ENCODE measurements at regions not wholly inside any gene's neighbourhood (a gene's known extent, or its start where the extent isn't known, plus 50 kb on each side); places are given as distances from the start of the nearest gene placed in this dataset.

DNA sequence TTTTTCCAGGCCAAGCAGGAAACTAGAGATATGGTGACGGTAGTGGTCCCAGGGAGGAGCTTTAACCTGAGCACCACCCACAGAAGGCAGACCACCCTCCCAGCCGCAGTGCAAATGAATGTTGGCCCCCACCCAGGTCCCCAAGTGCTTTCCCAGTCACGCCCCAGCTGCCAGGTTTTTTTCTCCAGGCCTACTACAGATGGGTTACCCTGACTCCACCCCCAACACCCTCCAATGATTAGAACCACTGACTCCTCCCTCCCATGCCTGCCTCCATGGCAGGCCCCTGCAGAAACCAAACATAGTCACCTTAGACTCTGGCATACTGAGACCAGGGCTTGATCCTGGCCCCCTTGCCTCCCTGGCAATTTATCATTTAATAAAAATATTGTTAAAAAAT, 58.7 kb upstream of the CHST1 start:
- no peak for DNase-seq (ENCODE audit: low spot score)

DNA sequence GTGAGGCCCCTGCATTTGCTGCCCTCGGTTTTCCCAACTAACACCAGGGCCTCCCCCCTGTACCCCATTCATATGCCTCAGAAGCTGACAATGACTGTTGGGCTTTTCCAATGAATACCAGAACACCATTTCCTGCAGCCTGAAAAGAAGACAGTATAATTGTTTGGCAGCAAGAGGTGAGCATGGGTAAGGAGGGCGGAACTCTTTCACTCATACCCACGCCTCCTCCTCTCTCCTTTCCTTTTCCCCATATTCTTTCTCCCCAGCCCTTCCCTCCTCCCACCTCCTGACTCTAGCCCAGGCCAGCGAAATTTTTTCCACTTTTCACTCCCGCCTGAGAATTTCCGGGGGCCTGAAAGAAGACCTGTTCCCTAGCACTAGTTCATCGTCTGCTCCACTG, 58.0 kb upstream of the CHST1 start:
- DNase-seq (ENCODE audit: low spot score) = no peak

DNA sequence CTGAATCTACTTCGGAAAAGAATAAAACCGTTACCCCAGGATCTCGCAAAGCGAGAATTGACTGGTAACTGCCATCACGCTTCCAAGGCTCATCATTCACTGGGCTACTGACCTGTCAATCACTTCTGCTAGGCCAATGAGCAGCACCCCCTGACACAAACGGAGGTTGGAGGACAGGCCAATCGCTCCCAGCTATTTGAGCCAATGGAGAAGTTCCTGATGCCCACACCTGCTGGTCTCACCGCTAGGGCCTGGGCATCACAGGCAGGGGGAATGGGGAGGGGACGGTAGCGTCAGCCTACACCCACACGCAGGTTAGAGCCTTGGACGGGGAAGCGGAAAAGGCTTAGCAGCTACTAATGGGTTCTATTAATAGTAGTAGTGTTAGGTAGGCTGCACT, 56.7 kb upstream of the CHST1 start:
- no peak for DNase-seq (ENCODE audit: low spot score)

DNA sequence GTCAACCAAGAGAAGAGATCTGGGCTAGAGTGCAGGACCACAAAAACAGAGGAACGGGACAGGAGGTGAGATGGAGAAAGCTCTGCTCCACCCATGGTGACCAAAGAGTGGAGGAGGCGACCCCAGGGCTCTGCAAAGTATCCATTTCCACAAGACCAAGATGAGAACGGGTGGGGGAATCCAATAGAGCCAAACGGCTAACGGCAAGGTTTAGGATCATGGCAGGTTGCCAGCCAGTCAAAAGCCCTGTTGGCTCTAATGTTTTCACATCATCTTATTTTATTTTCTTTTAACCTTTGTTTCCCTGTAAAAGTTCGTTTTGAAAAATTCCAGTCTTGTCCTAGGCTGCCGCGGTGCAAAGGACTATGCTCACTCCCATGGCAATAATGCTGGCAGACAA, 52.1 kb upstream of the CHST1 start:
- no peak for DNase-seq (ENCODE audit: low spot score)

DNA sequence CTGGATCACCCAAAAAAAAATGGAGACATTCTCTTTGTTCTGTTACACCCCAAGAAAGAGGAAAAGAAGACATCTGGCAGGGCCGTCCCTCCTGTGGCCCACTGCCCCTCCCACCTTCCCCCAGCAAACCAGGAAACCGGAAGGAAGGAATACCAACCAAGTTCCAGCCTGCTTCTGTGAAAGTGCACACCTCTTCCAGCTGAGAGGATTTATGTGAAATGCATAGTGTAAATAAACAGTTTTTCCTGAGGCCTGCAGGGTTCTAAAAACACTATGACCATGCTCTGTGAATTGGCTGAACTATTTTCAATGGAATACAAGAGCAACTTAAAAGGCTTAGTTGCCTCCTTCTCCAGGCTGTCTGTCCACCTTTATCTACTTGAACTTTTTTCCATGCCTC, 50.0 kb upstream of the CHST1 start:
- DNase-seq (ENCODE audit: low spot score) = no peak

Data from mucosa of gallbladder (tissue), 1 donor.